GM10266 (cell line): ENCODE measurements at regions not wholly inside any gene's neighbourhood (a gene's known extent, or its start where the extent isn't known, plus 50 kb on each side); places are given as distances from the start of the nearest gene placed in this dataset.

ENCODE experiments used
- DNase-seq: peaks from one replicate; pipeline ENCODE4 v3.0.0; 2012; ENCODE audit errors: extremely low spot score
- CTCF ChIP-seq: IDR thresholded peaks from 2 replicates; pipeline ENCODE4 v1.5.1; 2012; ENCODE audit warnings: mild to moderate bottlenecking, low read depth; ENCODE audit not compliant: control insufficient read depth, insufficient read depth; ENCODE audit errors: missing control alignments

- TF ChIP-seq CTCF = no peak
- no peak for DNase-seq
Measured at GRCh38 chr12:84058136-84058535, 854.5 kb downstream of the SLC6A15 start.

GRCh38 chr12:84054811-84055210 is 857.8 kb downstream of the SLC6A15 start:
- no peak for TF ChIP-seq CTCF
- no peak for DNase-seq

- no peak for TF ChIP-seq CTCF
- DNase-seq = no peak
Measured at GRCh38 chr12:84047881-84048280, 864.7 kb downstream of the SLC6A15 start.

GRCh38 chr12:84046859-84047258 is 865.7 kb downstream of the SLC6A15 start:
- no peak for TF ChIP-seq CTCF
- no peak for DNase-seq

GRCh38 chr12:84043355-84043754 is 869.2 kb downstream of the SLC6A15 start:
- TF ChIP-seq CTCF = no peak
- DNase-seq = no peak

GRCh38 chr12:84038242-84038641 is 874.4 kb downstream of the SLC6A15 start:
- no peak for TF ChIP-seq CTCF
- no peak for DNase-seq

- TF ChIP-seq CTCF = no peak
- DNase-seq = no peak
Measured at GRCh38 chr12:84036912-84037311, 875.7 kb downstream of the SLC6A15 start.
